ENCODE measurements at regions not wholly inside any gene's neighbourhood (a gene's known extent, or its start where the extent isn't known, plus 50 kb on each side); places are given as distances from the start of the nearest gene placed in this dataset.

DNA sequence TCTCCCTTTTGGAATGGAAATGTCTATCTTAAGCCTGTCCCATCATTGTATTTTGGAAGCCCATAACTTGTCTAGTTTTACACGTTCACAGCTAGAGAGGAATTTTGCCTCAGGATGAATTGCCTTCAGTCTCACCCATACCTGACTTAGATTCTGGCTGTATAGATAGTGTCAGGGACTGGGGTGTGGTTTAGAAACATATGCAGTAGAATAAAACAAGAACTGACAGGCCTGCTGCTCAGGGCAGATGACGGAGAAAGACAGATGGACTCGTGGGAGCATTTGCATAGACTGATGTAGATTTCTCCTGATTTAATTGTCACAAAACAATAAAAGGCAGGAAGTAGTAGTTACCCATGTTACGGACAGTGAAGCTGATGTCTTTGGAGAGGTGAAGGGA, 166.7 kb downstream of the UCK2 start:
- TF ChIP-seq, protein P1, sequence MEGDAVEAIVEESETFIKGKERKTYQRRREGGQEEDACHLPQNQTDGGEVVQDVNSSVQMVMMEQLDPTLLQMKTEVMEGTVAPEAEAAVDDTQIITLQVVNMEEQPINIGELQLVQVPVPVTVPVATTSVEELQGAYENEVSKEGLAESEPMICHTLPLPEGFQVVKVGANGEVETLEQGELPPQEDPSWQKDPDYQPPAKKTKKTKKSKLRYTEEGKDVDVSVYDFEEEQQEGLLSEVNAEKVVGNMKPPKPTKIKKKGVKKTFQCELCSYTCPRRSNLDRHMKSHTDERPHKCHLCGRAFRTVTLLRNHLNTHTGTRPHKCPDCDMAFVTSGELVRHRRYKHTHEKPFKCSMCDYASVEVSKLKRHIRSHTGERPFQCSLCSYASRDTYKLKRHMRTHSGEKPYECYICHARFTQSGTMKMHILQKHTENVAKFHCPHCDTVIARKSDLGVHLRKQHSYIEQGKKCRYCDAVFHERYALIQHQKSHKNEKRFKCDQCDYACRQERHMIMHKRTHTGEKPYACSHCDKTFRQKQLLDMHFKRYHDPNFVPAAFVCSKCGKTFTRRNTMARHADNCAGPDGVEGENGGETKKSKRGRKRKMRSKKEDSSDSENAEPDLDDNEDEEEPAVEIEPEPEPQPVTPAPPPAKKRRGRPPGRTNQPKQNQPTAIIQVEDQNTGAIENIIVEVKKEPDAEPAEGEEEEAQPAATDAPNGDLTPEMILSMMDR (IDR thresholded peaks at IDR 0.05; ENCODE audit: insufficient read depth, low read length, severe bottlenecking): no peak

DNA sequence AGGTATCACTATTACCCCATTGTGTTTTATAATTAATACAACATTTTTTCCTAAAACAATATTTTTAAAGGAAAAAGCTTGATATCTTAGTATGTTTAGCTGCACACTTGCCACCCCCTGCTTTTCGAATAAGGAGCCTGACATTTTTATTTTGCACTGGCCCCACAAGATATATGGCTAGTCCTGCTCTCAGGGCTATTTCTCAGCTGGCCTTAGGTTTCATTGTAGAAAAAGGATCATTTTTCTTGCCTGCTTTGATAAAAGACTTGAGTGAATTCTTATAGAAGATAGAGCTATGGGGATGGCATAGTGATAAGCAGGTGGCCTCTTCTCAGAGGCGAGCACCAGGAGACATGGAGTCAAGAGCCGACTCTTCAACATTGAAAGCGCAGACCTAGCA, 167.0 kb downstream of the FAM78B start:
- Histone ChIP-seq H3K4me3 (ENCODE audit: low read depth, low read length) (no peak overlapping the region), H3K36me3 (ENCODE audit: control insufficient read depth, insufficient read depth, low read length) (no peaks in the 10 kb centered on the region), H3K27me3 (ENCODE audit: control insufficient read depth, insufficient read depth, low read length) (no peaks in the 10 kb centered on the region)
- FAIRE-seq (no peak), DNase-seq (ENCODE audit: low read depth) (no peak)
- TF ChIP-seq, protein P1 (IDR thresholded peaks at IDR 0.05; ENCODE audit: insufficient read depth, low read length, severe bottlenecking): no peak

More for the DNA sequence above, 166.7 kb downstream of the UCK2 start:
- Histone ChIP-seq H3K27me3 (ENCODE audit: control insufficient read depth, insufficient read depth, low read length) (no peaks in the 10 kb centered on the region), H3K4me3 (ENCODE audit: low read depth, low read length) (no peak overlapping the region), H3K36me3 (ENCODE audit: control insufficient read depth, insufficient read depth, low read length) (no peaks in the 10 kb centered on the region)
- no peak for FAIRE-seq
- peak; percentile 3 for DNase-seq (ENCODE audit: low read depth)

DNA sequence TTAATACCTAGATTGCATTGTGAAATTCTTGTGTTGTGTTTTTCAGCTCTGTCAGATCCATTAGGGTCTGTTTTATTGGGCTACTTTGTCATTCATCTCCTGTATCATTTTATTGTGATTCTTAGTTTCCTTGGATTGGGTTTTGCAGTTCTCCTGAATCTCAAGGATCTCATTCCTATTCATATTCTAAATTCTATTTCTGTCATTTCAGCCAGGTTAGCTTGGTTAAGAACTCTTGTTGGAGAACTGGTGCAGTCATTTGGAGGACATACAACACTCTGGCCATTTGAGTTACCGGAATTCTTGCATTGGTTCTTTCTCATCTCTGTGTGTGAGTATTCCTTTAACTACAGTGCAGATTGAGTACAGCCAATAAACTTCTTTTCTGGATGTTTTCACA, 159.6 kb downstream of the FAM78B start:
- no peaks in the 10 kb centered on the region for H3K27me3 ChIP-seq (ENCODE audit: control insufficient read depth, insufficient read depth, low read length)
- no peaks in the 10 kb centered on the region for H3K36me3 ChIP-seq (ENCODE audit: control insufficient read depth, insufficient read depth, low read length)
- TF ChIP-seq, protein P1 (IDR thresholded peaks at IDR 0.05; ENCODE audit: insufficient read depth, low read length, severe bottlenecking): no peak
- no peak overlapping the region for H3K4me3 ChIP-seq (ENCODE audit: low read depth, low read length)
- FAIRE-seq (no peak), DNase-seq (ENCODE audit: low read depth) (no peak)

DNA sequence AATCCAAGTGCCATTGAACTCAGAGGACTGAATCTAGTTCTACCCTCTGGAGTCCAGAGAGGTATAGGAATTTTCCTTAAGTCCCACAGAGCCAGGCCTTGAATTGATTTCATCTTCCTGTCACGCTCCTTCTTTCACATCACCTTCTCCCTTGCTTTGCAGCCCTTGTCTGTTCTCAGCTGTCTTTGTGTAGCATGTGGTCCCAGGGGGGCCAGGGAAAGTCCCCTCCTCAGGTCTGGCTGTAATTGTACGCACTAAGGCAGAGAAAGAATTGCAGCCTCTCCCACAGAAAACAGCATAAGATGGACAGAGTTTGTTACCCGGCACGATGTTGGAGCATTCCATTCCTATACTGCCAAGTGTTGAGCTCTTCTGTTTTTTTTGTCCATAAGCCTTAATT, 153.6 kb downstream of the FAM78B start:
- Histone ChIP-seq H3K27me3 (ENCODE audit: control insufficient read depth, insufficient read depth, low read length) (no peaks in the 10 kb centered on the region), H3K36me3 (ENCODE audit: control insufficient read depth, insufficient read depth, low read length) (no peaks in the 10 kb centered on the region), H3K4me3 (ENCODE audit: low read depth, low read length) (no peak overlapping the region)
- FAIRE-seq (no peak), DNase-seq (ENCODE audit: low read depth) (no peak)
- TF ChIP-seq, protein P1 (IDR thresholded peaks at IDR 0.05; ENCODE audit: insufficient read depth, low read length, severe bottlenecking): no peak

DNA sequence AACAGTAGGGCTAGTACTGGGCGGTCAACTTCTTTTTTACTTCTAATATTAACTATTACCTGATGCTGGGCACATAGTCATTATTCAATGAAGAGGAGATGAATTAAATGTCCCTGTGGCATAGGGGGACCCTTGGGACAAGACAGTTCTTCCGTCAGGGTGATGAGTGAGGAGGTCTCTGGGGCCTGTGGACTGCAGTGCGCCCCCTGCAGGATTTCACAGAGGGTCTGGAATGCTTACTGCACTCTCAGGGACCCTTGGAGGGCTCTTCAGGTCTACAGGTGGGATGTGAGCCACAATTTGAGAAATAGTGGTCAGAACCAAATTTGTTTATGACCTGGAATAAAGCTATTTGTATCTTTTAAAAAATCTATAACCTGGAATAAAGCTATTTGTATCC, 149.4 kb downstream of the FAM78B start:
- TF ChIP-seq, protein P1 (IDR thresholded peaks at IDR 0.05; ENCODE audit: insufficient read depth, low read length, severe bottlenecking): no peak

More for the DNA sequence above, 149.4 kb downstream of the FAM78B start:
- Histone ChIP-seq H3K27me3 (ENCODE audit: control insufficient read depth, insufficient read depth, low read length) (no peaks in the 10 kb centered on the region), H3K36me3 (ENCODE audit: control insufficient read depth, insufficient read depth, low read length) (no peaks in the 10 kb centered on the region), H3K4me3 (ENCODE audit: low read depth, low read length) (no peak overlapping the region)
- FAIRE-seq (no peak), DNase-seq (ENCODE audit: low read depth) (no peak)

All from bronchial epithelial cell (primary cell).